A549 (cell line): ENCODE measurements at regions not wholly inside any gene's neighbourhood (a gene's known extent, or its start where the extent isn't known, plus 50 kb on each side); places are given as distances from the start of the nearest gene placed in this dataset.
A peak's percentile ranks its signal among the peaks of the same experiment; 100 is the strongest.

ENCODE experiments used
- ATAC-seq, 2 experiments: fragments of 200-7000 bp in 1 of 2; fragments of >200 bp in 1 of 2; cut with Nextera tagmentation in 1 of 2; cut with Tn5 transposase in 1 of 2; 3 replicates each; pipeline versions ENCODE4 v1.8.0 to v1.9.1; 2018 to 2020; ENCODE audit warnings: mild to moderate bottlenecking in 1 of 2, moderate library complexity in 1 of 2
- CTCF ChIA-PET: fragments of 300-600 bp; sonication (Branson Sonifier 250); formaldehyde crosslinking; extraction: SDS; loops from one replicate; lab custom pipeline; 2021; ENCODE audit warnings: antibody characterized with exemption, inconsistent platforms; lab: Yijun Ruan, JAX
- POLR2A ChIA-PET: fragments of 350-600 bp; formaldehyde crosslinking; extraction: SDS; loops from one replicate; lab custom pipeline; 2021; ENCODE audit warnings: antibody characterized with exemption, inconsistent platforms; lab: Yijun Ruan, JAX
- DNase-seq, 2 experiments: peaks; one replicate each; pipeline versions ENCODE4 v3.0.0 to v3.0.0-alpha.2; 2011 to 2016; ENCODE audit warnings: low read depth in 1 of 2, low spot score in 1 of 2
- FAIRE-seq: peaks from 2 replicates; lab custom pipeline; 2011; peaks lifted over from hg19 to GRCh38; lab: Jason Lieb, UNC
- H3K27ac ChIP-seq, 2 experiments: fragments of >200 bp; sonication (Bioruptor Twin); formaldehyde crosslinking; 3 replicates each; pipeline ENCODE4 v1.5.1; 2016 to 2017
- H3K4me1 ChIP-seq: fragments of >200 bp; sonication (Bioruptor Twin); formaldehyde crosslinking; 3 replicates; pipeline ENCODE4 v1.6.1; 2016
- H3K4me2 ChIP-seq: fragments of >200 bp; sonication (Bioruptor Twin); formaldehyde crosslinking; 3 replicates; pipeline ENCODE4 v1.6.1; 2016
- H3K4me3 ChIP-seq: fragments of >200 bp; sonication (Bioruptor Twin); formaldehyde crosslinking; 3 replicates; pipeline ENCODE4 v1.5.1; 2016
- H3K9me3 ChIP-seq: fragments of >200 bp; sonication (Bioruptor Twin); formaldehyde crosslinking; 3 replicates; pipeline ENCODE4 v1.6.1; 2016
- BCL3 ChIP-seq: fragments of >200 bp; sonication (Bioruptor Twin); formaldehyde crosslinking; IDR thresholded peaks from 3 replicates; pipeline ENCODE4 v1.6.1; 2016
- CEBPB ChIP-seq, 2 experiments: fragments of >200 bp in 1 of 2; sonication (Bioruptor Twin) in 1 of 2; formaldehyde crosslinking in 1 of 2; IDR thresholded peaks; 2 replicates each; pipeline ENCODE4 v1.6.1; 2012 to 2016
- CHD4 ChIP-seq: fragments of 200-600 bp; sonication (generic); IDR thresholded peaks from 2 replicates; pipeline ENCODE4 v1.6.1; 2016; ENCODE audit warnings: antibody characterized with exemption, mild to moderate bottlenecking, borderline replicate concordance
- ELK1 ChIP-seq: fragments of 150-350 bp; IDR thresholded peaks from 2 replicates; pipeline ENCODE4 v1.6.1; 2014; ENCODE audit warnings: low read depth, mild to moderate bottlenecking, low read length
- EP300 ChIP-seq, 2 experiments: fragments of >200 bp; sonication (Bioruptor Twin); formaldehyde crosslinking; IDR thresholded peaks; 2 replicates in 1 of 2; 3 replicates in 1 of 2; pipeline ENCODE4 v1.6.1; 2016 to 2017
- HEYL ChIP-seq: fragments of 250-450 bp; sonication (Bioruptor Pico); IDR thresholded peaks from 2 replicates; pipeline ENCODE4 v1.8.0; 2021; ENCODE audit warnings: mild to moderate bottlenecking, moderate library complexity
- MAFK ChIP-seq: fragments of 450-650 bp; IDR thresholded peaks from 2 replicates; pipeline ENCODE4 v1.6.1; 2014; ENCODE audit not compliant: partially characterized antibody
- NR3C1 ChIP-seq: fragments of >200 bp; sonication (Bioruptor Twin); formaldehyde crosslinking; IDR thresholded peaks from 3 replicates; pipeline ENCODE4 v1.6.1; 2017
- PHF8 ChIP-seq: fragments of 200-600 bp; sonication (generic); IDR thresholded peaks from 2 replicates; pipeline ENCODE4 v1.6.1; 2016; ENCODE audit warnings: low read depth, mild to moderate bottlenecking, antibody characterized with exemption, moderate library complexity, borderline replicate concordance
- RARB ChIP-seq: fragments of 250-450 bp; sonication (Bioruptor Pico); IDR thresholded peaks from 2 replicates; pipeline ENCODE4 v1.8.0; 2021; ENCODE audit warnings: mild to moderate bottlenecking, moderate library complexity
- RFX5 ChIP-seq: fragments of 450-650 bp; IDR thresholded peaks from 2 replicates; pipeline ENCODE4 v1.7.1; 2014; ENCODE audit warnings: antibody characterized with exemption, mild to moderate bottlenecking, moderate library complexity
- ZSCAN20 ChIP-seq: fragments of 250-450 bp; sonication (Bioruptor Pico); IDR thresholded peaks from 2 replicates; pipeline ENCODE4 v1.8.0; 2022; ENCODE audit warnings: mild to moderate bottlenecking, moderate library complexity
- WGBS: methylation state at CpG from one replicate; pipeline ENCODE4 v1.1.6; 2017; ENCODE audit errors: missing lambda C conversion rate; 5-methylcytosine and 5-hydroxymethylcytosine counted together
- TF ChIP-seq, protein P1 (sequence below): IDR thresholded peaks from 2 replicates; pipeline ENCODE4 v1.6.1; 2012
- TF ChIP-seq, protein P2 (sequence below): fragments of >200 bp; sonication (Bioruptor Twin); formaldehyde crosslinking; IDR thresholded peaks from 2 replicates; pipeline ENCODE4 v1.6.1; 2016

- WGBS = 0% methylated on average over 1 of the region's 1 CpG
- ChIA-PET CTCF (no interaction called here), POLR2A (no interaction called here)
- FAIRE-seq = no peak
- no peak for ATAC-seq
- no peak overlapping the region for H3K4me2 ChIP-seq
- no peak for DNase-seq
- no peak overlapping the region for H3K4me3 ChIP-seq
- H3K27ac ChIP-seq = no peak overlapping the region
- no peaks in the 10 kb centered on the region for H3K4me1 ChIP-seq
- no peaks in the 10 kb centered on the region for H3K9me3 ChIP-seq
- TF ChIP-seq MAFK = peak; percentile 58
- TF ChIP-seq PHF8 = no peak
- no peak for TF ChIP-seq CHD4
- no peak for TF ChIP-seq NR3C1
- TF ChIP-seq, all 56 proteins: peak for 1
Observed at GRCh38 chrX:65903750-65904149, 136.1 kb downstream of the VSIG4 start.

DNA sequence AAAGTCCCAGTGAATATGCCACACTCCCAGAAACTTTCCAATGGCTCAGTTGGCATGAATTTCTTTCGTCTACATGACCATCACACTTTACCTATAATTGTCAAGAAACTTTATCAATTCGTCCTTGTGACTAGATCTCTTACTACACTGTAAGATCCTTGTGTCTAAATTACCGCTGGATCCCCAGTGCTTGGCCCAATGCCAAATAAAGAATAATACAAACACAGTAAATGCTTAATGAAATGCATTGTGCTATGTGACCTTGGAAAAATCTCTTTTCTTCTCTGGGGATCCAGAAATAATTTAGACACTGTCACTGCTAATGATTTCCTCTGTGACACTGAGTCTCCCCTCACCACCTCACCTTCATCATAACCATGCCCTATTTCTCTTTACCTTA lies 137.9 kb downstream of the VSIG4 start:
- TF ChIP-seq RARB (CRISPR knock-in tag) (no peak), RFX5 (no peak), ELK1 (no peak)
- TF ChIP-seq, protein P1, sequence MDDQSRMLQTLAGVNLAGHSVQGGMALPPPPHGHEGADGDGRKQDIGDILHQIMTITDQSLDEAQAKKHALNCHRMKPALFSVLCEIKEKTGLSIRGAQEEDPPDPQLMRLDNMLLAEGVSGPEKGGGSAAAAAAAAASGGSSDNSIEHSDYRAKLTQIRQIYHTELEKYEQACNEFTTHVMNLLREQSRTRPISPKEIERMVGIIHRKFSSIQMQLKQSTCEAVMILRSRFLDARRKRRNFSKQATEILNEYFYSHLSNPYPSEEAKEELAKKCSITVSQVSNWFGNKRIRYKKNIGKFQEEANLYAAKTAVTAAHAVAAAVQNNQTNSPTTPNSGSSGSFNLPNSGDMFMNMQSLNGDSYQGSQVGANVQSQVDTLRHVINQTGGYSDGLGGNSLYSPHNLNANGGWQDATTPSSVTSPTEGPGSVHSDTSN = no peak
- H3K4me1 ChIP-seq = no peaks in the 10 kb centered on the region
- DNase-seq (no peak), ATAC-seq (no peak), FAIRE-seq (peak; percentile 32)
- CTCF ChIA-PET = no interaction called here
- WGBS = 10% methylated on average over 3 of the region's 3 CpGs
- H3K9me3 ChIP-seq = no peaks in the 10 kb centered on the region
- POLR2A ChIA-PET = no interaction called here
- H3K27ac ChIP-seq = no peak overlapping the region
- no peak overlapping the region for H3K4me3 ChIP-seq
- H3K4me2 ChIP-seq = no peak overlapping the region

- CTCF ChIA-PET = no interaction called here
- DNase-seq = no peak
- Histone ChIP-seq H3K4me2 (no peak overlapping the region), H3K9me3 (no peaks in the 10 kb centered on the region), H3K27ac (no peak overlapping the region), H3K4me1 (no peaks in the 10 kb centered on the region), H3K4me3 (no peak overlapping the region)
- FAIRE-seq = no peak
- POLR2A ChIA-PET = no interaction called here
- TF ChIP-seq, protein P1 = no peak
- TF ChIP-seq ELK1 (no peak), EP300 (IDR thresholded peaks at IDR 0.05) (no peak), RARB (CRISPR knock-in tag) (no peak), HEYL (no peak), BCL3 (no peak), CEBPB (IDR thresholded peaks at IDR 0.05) (no peak), ZSCAN20 (CRISPR knock-in tag) (no peak)
- TF ChIP-seq, protein P2, sequence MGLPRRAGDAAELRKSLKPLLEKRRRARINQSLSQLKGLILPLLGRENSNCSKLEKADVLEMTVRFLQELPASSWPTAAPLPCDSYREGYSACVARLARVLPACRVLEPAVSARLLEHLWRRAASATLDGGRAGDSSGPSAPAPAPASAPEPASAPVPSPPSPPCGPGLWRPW = no peak
- 35% methylated on average over 3 of the region's 3 CpGs for WGBS
- no peak for ATAC-seq
Observed at GRCh38 chrX:65900850-65901844, 138.7 kb downstream of the VSIG4 start.
